Lung (tissue), 11 donors: ENCODE measurements at regions not wholly inside any gene's neighbourhood (a gene's known extent, or its start where the extent isn't known, plus 50 kb on each side); places are given as distances from the start of the nearest gene placed in this dataset.

Source experiments
- ATAC-seq: fragments of 200-7000 bp; cut with Tn5 transposase; one replicate; pipeline ENCODE4 v1.9.1; 2020; ENCODE audit warnings: moderate number of reproducible peaks; ENCODE audit not compliant: insufficient read depth, low FRiP score
- DNase-seq, 3 donors: peaks; one replicate each; pipeline ENCODE4 v3.0.0-alpha.2; 2013 to 2017
- H3K27ac ChIP-seq, 2 donors: one replicate each; pipeline ENCODE4 v1.5.1; 2013; ENCODE audit warnings: mild to moderate bottlenecking in 2 of 2, moderate library complexity in 2 of 2, control low read depth in 1 of 2, inconsistent platforms in 1 of 2, low read depth in 1 of 2, low read length in 1 of 2
- H3K27me3 ChIP-seq, 3 donors: one replicate each; pipeline ENCODE4 v1.5.1; 2013; ENCODE audit warnings: low read length in 2 of 3; ENCODE audit not compliant: control insufficient read depth in 3 of 3, insufficient read depth in 3 of 3
- H3K36me3 ChIP-seq, 4 donors: one replicate each; pipeline ENCODE4 v1.5.1; 2013; ENCODE audit warnings: low read length in 4 of 4, mild to moderate bottlenecking in 1 of 4, moderate library complexity in 1 of 4; ENCODE audit not compliant: control insufficient read depth in 4 of 4, insufficient read depth in 4 of 4
- H3K4me1 ChIP-seq, 5 donors: one replicate each; pipeline ENCODE4 v1.5.1; 2013; ENCODE audit warnings: low read length in 5 of 5, mild to moderate bottlenecking in 2 of 5, moderate library complexity in 1 of 5; ENCODE audit not compliant: control insufficient read depth in 5 of 5, insufficient read depth in 5 of 5
- H3K4me3 ChIP-seq: one replicate; pipeline ENCODE4 v1.5.1; 2013; ENCODE audit warnings: mild to moderate bottlenecking, control low read depth, moderate library complexity
- H3K9ac ChIP-seq, 2 donors: one replicate each; pipeline ENCODE4 v1.5.1; 2013; ENCODE audit warnings: low read length in 2 of 2, control low read depth in 1 of 2; ENCODE audit not compliant: insufficient read depth in 1 of 2
- H3K9me3 ChIP-seq, 4 donors: one replicate each; pipeline ENCODE4 v1.5.1; 2013; ENCODE audit warnings: low read length in 3 of 4, mild to moderate bottlenecking in 1 of 4, moderate library complexity in 1 of 4; ENCODE audit not compliant: control insufficient read depth in 4 of 4, insufficient read depth in 3 of 4
- whole genome bisulfite sequencing, 2 donors: extraction: QIAGEN DNeasy Blood & Tissue Kit; methylation state at CpG; one replicate each; pipeline ENCODE4 v1.1.7; 2013; 5-methylcytosine and 5-hydroxymethylcytosine counted together
- TF ChIP-seq, protein P1 (sequence below): IDR thresholded peaks from 2 replicates; pipeline ENCODE4 v1.5.1; 2012; ENCODE audit warnings: mild to moderate bottlenecking; ENCODE audit errors: control extremely low read depth, extremely low read depth
- donor health status: control.
- donor health status: control.
- donor health status: Bipolar disorder and iron deficiency.
- donor health status: healthy.
- donor health status: DM: yes; HTN: yes; CAD: no.

DNA sequence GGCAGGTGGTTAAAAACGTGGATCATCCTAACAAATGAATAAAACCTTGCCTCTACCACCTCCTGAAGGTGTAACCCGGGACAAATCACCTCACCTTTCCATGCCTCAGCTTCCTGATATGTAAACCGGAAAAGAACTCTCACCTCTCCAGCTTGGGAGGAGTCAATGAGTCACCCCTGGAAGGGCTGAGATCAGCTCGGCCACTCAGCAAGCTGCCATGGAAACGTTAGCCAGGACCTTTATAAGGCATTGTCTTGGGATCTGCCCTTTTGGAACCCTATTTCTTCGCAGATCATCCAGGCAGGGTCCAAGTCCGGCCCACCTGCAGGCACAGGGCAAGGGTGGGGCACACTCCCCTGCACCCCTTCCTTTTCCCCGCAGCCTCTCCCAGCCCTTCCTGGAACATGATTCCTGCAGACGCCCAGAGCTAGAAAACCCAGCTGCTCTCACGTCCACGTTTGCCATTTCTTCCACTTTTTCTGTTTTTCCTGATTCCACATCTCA, 81.6 kb upstream of the PFKP start:
- peak; percentile 86 for ATAC-seq
- no peak overlapping the region for H3K9ac ChIP-seq
- peaks cover 0 to 2% (median 0%) of the 10 kb centered on the region in 5 donors for H3K4me1 ChIP-seq
- 28 to 42% methylated on average over 11 of the region's 11 CpGs for WGBS, 2 donors
- no peak overlapping the region for H3K4me3 ChIP-seq
- DNase-seq = no peak
- H3K27me3 ChIP-seq = peaks cover 0 to 5% (median 0%) of the 10 kb centered on the region in 3 donors
- peaks cover 0 to 11% (median 5%) of the 10 kb centered on the region in 4 donors for H3K9me3 ChIP-seq
- TF ChIP-seq, protein P1, sequence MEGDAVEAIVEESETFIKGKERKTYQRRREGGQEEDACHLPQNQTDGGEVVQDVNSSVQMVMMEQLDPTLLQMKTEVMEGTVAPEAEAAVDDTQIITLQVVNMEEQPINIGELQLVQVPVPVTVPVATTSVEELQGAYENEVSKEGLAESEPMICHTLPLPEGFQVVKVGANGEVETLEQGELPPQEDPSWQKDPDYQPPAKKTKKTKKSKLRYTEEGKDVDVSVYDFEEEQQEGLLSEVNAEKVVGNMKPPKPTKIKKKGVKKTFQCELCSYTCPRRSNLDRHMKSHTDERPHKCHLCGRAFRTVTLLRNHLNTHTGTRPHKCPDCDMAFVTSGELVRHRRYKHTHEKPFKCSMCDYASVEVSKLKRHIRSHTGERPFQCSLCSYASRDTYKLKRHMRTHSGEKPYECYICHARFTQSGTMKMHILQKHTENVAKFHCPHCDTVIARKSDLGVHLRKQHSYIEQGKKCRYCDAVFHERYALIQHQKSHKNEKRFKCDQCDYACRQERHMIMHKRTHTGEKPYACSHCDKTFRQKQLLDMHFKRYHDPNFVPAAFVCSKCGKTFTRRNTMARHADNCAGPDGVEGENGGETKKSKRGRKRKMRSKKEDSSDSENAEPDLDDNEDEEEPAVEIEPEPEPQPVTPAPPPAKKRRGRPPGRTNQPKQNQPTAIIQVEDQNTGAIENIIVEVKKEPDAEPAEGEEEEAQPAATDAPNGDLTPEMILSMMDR = no peak
- H3K27ac ChIP-seq = no peak overlapping the region
- H3K36me3 ChIP-seq = no peaks in the 10 kb centered on the region

DNA sequence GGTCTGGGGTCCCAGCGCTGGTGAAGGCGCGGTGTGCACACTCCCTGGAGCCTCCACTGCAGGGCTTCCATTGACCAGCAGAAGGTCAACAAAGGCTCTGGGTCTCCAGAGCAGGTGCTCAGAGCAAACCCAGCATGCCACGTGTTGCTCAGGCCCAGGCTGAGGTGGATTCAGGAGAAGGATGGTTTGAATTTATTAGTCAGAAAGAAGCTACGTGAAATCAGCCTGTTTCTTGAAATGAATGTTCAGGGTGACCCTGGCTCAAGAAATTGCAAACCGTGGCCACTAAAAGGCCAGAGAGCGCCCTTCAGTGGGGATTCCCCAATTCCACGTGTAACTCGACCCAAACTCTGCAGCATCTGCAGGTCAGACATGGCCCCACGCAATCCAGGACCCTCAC, 82.7 kb upstream of the PFKP start:
- Histone ChIP-seq H3K27me3 (peaks cover 0 to 5% (median 0%) of the 10 kb centered on the region in 3 donors), H3K9me3 (peaks cover 0 to 11% (median 5%) of the 10 kb centered on the region in 4 donors), H3K27ac (no peak overlapping the region), H3K4me1 (peaks cover 0 to 2% (median 0%) of the 10 kb centered on the region in 5 donors), H3K9ac (no peak overlapping the region), H3K36me3 (no peaks in the 10 kb centered on the region), H3K4me3 (no peak overlapping the region)
- DNase-seq (no peak), ATAC-seq (no peak)
- TF ChIP-seq, protein P1 = no peak
- WGBS, 2 donors = 90% methylated on average over 10 of the region's 10 CpGs

- Histone ChIP-seq H3K4me3 (no peak overlapping the region), H3K4me1 (peaks cover 0 to 4% (median 0%) of the 10 kb centered on the region in 5 donors), H3K9me3 (no peaks in the 10 kb centered on the region), H3K36me3 (no peaks in the 10 kb centered on the region), H3K9ac (no peak overlapping the region), H3K27ac (no peak overlapping the region), H3K27me3 (peaks cover 0 to 1% (median 0%) of the 10 kb centered on the region in 3 donors)
- TF ChIP-seq, protein P1 = no peak
- ATAC-seq = no peak
- DNase-seq = no peak
- WGBS, 2 donors = 77 to 85% methylated on average over 7 of the region's 7 CpGs
Measured at GRCh38 chr10:2982146-2982545, 85.2 kb upstream of the PFKP start.

- H3K4me1 ChIP-seq = peaks cover 0 to 4% (median 0%) of the 10 kb centered on the region in 5 donors
- TF ChIP-seq, protein P1 = no peak
- H3K4me3 ChIP-seq = no peak overlapping the region
- no peak for ATAC-seq
- no peak for DNase-seq
- H3K27me3 ChIP-seq = no peaks in the 10 kb centered on the region
- H3K9ac ChIP-seq = no peak overlapping the region
- H3K27ac ChIP-seq = no peak overlapping the region
- no peaks in the 10 kb centered on the region for H3K9me3 ChIP-seq
- 86 to 90% methylated on average over 19 of the region's 19 CpGs for WGBS, 2 donors
- no peaks in the 10 kb centered on the region for H3K36me3 ChIP-seq
Measured at GRCh38 chr10:2981361-2981801, 86.0 kb upstream of the PFKP start.
